K562 (cell line): ENCODE measurements at regions not wholly inside any gene's neighbourhood (a gene's known extent, or its start where the extent isn't known, plus 50 kb on each side); places are given as distances from the start of the nearest gene placed in this dataset.
A peak's percentile ranks its signal among the peaks of the same experiment; 100 is the strongest.

ENCODE experiments used
- BRD4 ChIP-seq: fragments of 200-600 bp; sonication (generic); IDR thresholded peaks from 2 replicates; pipeline ENCODE4 v1.6.1; 2017; ENCODE audit warnings: inconsistent platforms
- BRF1 ChIP-seq: IDR thresholded peaks from 3 replicates; pipeline ENCODE4 v1.6.1; 2011; ENCODE audit warnings: borderline replicate concordance, mild to moderate bottlenecking; ENCODE audit not compliant: insufficient read length; ENCODE audit errors: extremely low read depth
- CBX1 ChIP-seq: sonication (generic); IDR thresholded peaks from 2 replicates; pipeline ENCODE4 v1.6.1; 2016; ENCODE audit warnings: antibody characterized with exemption, low read depth, mild to moderate bottlenecking
- DPF2 ChIP-seq: fragments of 450-650 bp; IDR thresholded peaks from 2 replicates; pipeline ENCODE4 v1.6.1; 2016
- E2F3 ChIP-seq: fragments of 250-450 bp; sonication (Bioruptor Pico); IDR thresholded peaks from 2 replicates; pipeline ENCODE4 v1.4.0; 2020; ENCODE audit warnings: mild to moderate bottlenecking
- FUS ChIP-seq: fragments of 200-400 bp; formaldehyde crosslinking; optimal IDR thresholded peaks from 2 replicates; pipeline ENCODE3; 2017; ENCODE audit warnings: low read depth, low read length
- HLTF ChIP-seq: fragments of 450-650 bp; IDR thresholded peaks from 2 replicates; pipeline ENCODE4 v1.6.1; 2016
- KLF1 ChIP-seq: fragments of 450-650 bp; IDR thresholded peaks from 2 replicates; pipeline ENCODE4 v1.6.1; 2016; ENCODE audit warnings: missing genetic modification characterization, missing compliant biosample characterization
- NRF1 ChIP-seq, 2 experiments: fragments of 450-650 bp; IDR thresholded peaks in 1 of 2; conservative IDR thresholded peaks in 1 of 2; 2 replicates each; pipeline ENCODE4 v1.6.1; 2014; ENCODE audit warnings: mild to moderate bottlenecking in 2 of 2
- PTTG1 ChIP-seq: fragments of 450-650 bp; IDR thresholded peaks from 2 replicates; pipeline ENCODE4 v1.6.1; 2016; ENCODE audit warnings: low read depth, mild to moderate bottlenecking, missing genetic modification characterization, missing compliant biosample characterization
- STAT5B ChIP-seq: fragments of 250-450 bp; sonication (Bioruptor Pico); IDR thresholded peaks from 2 replicates; pipeline ENCODE4 v1.8.0; 2021; ENCODE audit warnings: mild to moderate bottlenecking, inconsistent platforms
- TGIF2 ChIP-seq: sonication (generic); formaldehyde crosslinking; IDR thresholded peaks from 2 replicates; pipeline ENCODE4 v1.8.1; 2022; ENCODE audit warnings: mild to moderate bottlenecking, missing genetic modification reagents, moderate library complexity
- TF ChIP-seq, protein P1 (sequence below): sonication (generic); formaldehyde crosslinking; IDR thresholded peaks from 2 replicates; pipeline ENCODE4 v1.8.1; 2023; ENCODE audit warnings: mild to moderate bottlenecking, missing genetic modification reagents
- TF ChIP-seq, protein P2 (sequence below): fragments of 450-650 bp; IDR thresholded peaks from 2 replicates; pipeline ENCODE4 v1.6.1; 2016; ENCODE audit warnings: mild to moderate bottlenecking
- TF ChIP-seq, protein P3 (sequence below): fragments of 250-450 bp; sonication (Bioruptor Pico); IDR thresholded peaks from 2 replicates; pipeline ENCODE4 v1.9.0; 2021; ENCODE audit warnings: mild to moderate bottlenecking

DNA sequence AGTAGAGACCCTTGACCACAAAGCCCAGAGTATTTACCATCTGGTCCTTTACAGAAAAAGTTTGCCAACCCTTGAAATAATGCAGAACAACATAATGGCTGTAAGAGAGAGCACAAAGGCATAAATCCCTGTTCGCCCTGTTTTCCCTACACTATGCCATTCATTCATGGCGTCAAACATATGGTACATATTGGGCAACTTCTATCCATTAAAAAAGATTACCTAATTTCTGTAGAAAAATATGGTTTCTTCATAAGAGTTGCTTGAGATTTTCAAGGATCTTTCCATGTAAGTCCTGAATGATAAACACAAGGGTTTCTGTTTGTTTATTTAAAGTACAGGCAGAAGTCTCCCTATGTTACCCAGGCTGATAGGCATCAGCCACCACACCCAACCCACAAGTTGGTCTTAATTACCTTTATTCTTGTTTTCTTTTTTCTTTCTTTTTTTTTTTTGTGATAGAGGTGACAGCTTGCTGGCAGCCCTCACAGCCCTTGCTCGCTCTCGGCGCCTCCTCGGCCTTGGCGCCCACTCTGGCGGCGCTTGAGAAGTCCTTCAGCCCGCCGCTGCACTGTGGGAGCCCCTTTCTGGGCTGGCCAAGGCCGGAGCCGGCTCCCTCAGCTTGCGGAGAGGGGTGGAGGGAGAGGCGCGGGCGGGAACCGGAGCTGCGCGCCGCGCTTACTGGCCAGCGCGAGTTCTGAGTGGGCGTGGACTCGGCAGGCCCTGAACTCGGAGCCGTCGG lies 68.3 kb upstream of the NR5A2 start (continued):
- TF ChIP-seq E2F3 (CRISPR knock-in tag): 0 out of 2 replicates have a peak, but pooled peaks have one; percentile 50
- peak; percentile 89 for TF ChIP-seq HLTF
- TF ChIP-seq BRD4: no peak
- TF ChIP-seq, protein P1, sequence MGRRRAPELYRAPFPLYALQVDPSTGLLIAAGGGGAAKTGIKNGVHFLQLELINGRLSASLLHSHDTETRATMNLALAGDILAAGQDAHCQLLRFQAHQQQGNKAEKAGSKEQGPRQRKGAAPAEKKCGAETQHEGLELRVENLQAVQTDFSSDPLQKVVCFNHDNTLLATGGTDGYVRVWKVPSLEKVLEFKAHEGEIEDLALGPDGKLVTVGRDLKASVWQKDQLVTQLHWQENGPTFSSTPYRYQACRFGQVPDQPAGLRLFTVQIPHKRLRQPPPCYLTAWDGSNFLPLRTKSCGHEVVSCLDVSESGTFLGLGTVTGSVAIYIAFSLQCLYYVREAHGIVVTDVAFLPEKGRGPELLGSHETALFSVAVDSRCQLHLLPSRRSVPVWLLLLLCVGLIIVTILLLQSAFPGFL (CRISPR knock-in tag): peak; percentile 18; the same call in 1 of the 2 replicates
- no peak for TF ChIP-seq BRF1
- 0 out of 2 replicates have a peak, but pooled peaks have one; percentile 52 for TF ChIP-seq KLF1 (tag)
- 0 out of 2 replicates have a peak, but pooled peaks have one; percentile 27 for TF ChIP-seq CBX1
- TF ChIP-seq FUS: no peak
- TF ChIP-seq, protein P2, sequence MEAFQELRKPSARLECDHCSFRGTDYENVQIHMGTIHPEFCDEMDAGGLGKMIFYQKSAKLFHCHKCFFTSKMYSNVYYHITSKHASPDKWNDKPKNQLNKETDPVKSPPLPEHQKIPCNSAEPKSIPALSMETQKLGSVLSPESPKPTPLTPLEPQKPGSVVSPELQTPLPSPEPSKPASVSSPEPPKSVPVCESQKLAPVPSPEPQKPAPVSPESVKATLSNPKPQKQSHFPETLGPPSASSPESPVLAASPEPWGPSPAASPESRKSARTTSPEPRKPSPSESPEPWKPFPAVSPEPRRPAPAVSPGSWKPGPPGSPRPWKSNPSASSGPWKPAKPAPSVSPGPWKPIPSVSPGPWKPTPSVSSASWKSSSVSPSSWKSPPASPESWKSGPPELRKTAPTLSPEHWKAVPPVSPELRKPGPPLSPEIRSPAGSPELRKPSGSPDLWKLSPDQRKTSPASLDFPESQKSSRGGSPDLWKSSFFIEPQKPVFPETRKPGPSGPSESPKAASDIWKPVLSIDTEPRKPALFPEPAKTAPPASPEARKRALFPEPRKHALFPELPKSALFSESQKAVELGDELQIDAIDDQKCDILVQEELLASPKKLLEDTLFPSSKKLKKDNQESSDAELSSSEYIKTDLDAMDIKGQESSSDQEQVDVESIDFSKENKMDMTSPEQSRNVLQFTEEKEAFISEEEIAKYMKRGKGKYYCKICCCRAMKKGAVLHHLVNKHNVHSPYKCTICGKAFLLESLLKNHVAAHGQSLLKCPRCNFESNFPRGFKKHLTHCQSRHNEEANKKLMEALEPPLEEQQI: no peak
- TF ChIP-seq, protein P3, sequence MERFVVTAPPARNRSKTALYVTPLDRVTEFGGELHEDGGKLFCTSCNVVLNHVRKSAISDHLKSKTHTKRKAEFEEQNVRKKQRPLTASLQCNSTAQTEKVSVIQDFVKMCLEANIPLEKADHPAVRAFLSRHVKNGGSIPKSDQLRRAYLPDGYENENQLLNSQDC (CRISPR knock-in tag): no peak
- no peak for TF ChIP-seq PTTG1
- peak; percentile 81 to 83 for TF ChIP-seq NRF1 (conservative IDR thresholded peaks at IDR 0.05 in 1 of 2, IDR thresholded peaks at IDR 0.05 in 1 of 2)
- no peak for TF ChIP-seq STAT5B (CRISPR knock-in tag)
- TF ChIP-seq DPF2: 0 out of 2 replicates have a peak, but pooled peaks have one; percentile 13
- TF ChIP-seq TGIF2 (CRISPR knock-in tag): no peak
